Transverse colon (tissue), 4 donors: ENCODE measurements at regions not wholly inside any gene's neighbourhood (a gene's known extent, or its start where the extent isn't known, plus 50 kb on each side); places are given as distances from the start of the nearest gene placed in this dataset.

Experiments used
- DNase-seq: peaks from one replicate; pipeline ENCODE4 v3.0.0-alpha.2; 2019
- H3K27ac ChIP-seq, 4 donors: fragments of 200-600 bp; sonication (generic); 2 replicates each; pipeline ENCODE4 v1.5.1; 2016 to 2018; ENCODE audit warnings: inconsistent platforms in 4 of 4
- H3K27me3 ChIP-seq: fragments of 200-600 bp; sonication (generic); 2 replicates; pipeline ENCODE4 v1.5.1; 2017; ENCODE audit warnings: inconsistent platforms
- H3K36me3 ChIP-seq, 4 donors: fragments of 200-600 bp; sonication (generic); 2 replicates each; pipeline ENCODE4 v1.5.1; 2017 to 2019; ENCODE audit warnings: inconsistent platforms in 4 of 4
- H3K4me1 ChIP-seq, 4 donors: fragments of 200-600 bp; sonication (generic); 2 replicates each; pipeline ENCODE4 v1.5.1; 2017 to 2020; ENCODE audit warnings: inconsistent platforms in 4 of 4
- H3K4me3 ChIP-seq, 4 donors: fragments of 200-600 bp; sonication (generic); 1 replicate in 1 of 4; 2 replicates in 3 of 4; pipeline versions ENCODE4 v1.5.1 to v1.6.1; 2017 to 2019; ENCODE audit warnings: inconsistent platforms in 4 of 4
- H3K9me3 ChIP-seq, 2 donors: fragments of 200-600 bp; sonication (generic); 2 replicates each; pipeline ENCODE4 v1.5.1; 2017 to 2019; ENCODE audit warnings: inconsistent platforms in 2 of 2
- CTCF ChIP-seq, 5 experiments: fragments of 200-600 bp in 3 of 5; fragments of 450-650 bp in 2 of 5; sonication (generic) in 3 of 5; IDR thresholded peaks; 1 replicate in 2 of 5; 2 replicates in 3 of 5; pipeline ENCODE4 v1.5.1; 2016 to 2017; ENCODE audit warnings: antibody characterized with exemption in 5 of 5, inconsistent platforms in 3 of 5, mild to moderate bottlenecking in 2 of 5, moderate library complexity in 1 of 5
- EP300 ChIP-seq: sonication (generic); formaldehyde crosslinking; IDR thresholded peaks from one replicate; pipeline ENCODE4 v1.6.1; 2017; ENCODE audit warnings: antibody characterized with exemption, low read depth
- POLR2A ChIP-seq: fragments of 450-650 bp; IDR thresholded peaks from one replicate; pipeline ENCODE4 v1.6.1; 2016; ENCODE audit warnings: antibody characterized with exemption, mild to moderate bottlenecking, moderate library complexity
- POLR2AphosphoS5 ChIP-seq, 3 donors: sonication (generic); formaldehyde crosslinking; IDR thresholded peaks; one replicate each; pipeline ENCODE4 v1.6.1; 2016; ENCODE audit warnings: antibody characterized with exemption in 3 of 3
- WGBS, 2 donors: methylation state at CpG; one replicate each; pipeline ENCODE4 v1.1.5; 2018; ENCODE audit warnings: low coverage in 1 of 2; 5-methylcytosine and 5-hydroxymethylcytosine counted together
- in situ Hi-C, 4 donors: fragments of 200-750 bp; cut with MboI; loops; one replicate each; pipeline versions ENCODE4 v1.15.0 to v1.15.1; 2017; ENCODE audit warnings: low sequenced_read_pairs in 3 of 4, low pct_ligation_motif_present in 1 of 4, low pct_unique_long_range_greater_than_20kb in 1 of 4
- intact Hi-C: fragments of 100-400 bp; cut with DNase I; formaldehyde crosslinking; loops from one replicate; pipeline ENCODE4 v1.15.1; 2023; ENCODE audit warnings: low total_unique reads

DNA sequence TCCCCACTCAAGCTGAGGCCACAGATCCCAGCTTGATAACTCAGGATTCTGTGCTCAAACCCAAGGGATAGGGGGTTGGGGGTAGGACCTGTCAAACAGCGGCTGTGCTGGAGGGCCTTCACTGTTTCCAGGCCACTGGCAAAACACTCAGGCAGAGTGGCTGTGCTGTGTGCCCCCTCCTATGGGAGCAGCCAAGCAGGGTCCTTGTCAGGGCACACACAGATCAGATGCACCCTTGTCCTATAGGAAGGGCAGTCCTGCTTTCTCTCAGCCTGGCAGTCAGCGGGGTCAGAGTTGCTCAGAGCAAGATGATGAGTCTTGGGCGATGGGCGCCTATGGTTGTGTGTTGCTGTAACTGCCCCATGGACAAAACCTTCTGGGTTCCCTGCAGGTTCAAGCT, 554.8 kb downstream of the TBC1D32 start:
- no peak for DNase-seq
- Histone ChIP-seq H3K27me3 (no peaks in the 10 kb centered on the region), H3K4me3 (no peak overlapping the region), H3K4me1 (no peaks in the 10 kb centered on the region), H3K9me3 (no peaks in the 10 kb centered on the region), H3K27ac (no peak overlapping the region), H3K36me3 (no peaks in the 10 kb centered on the region)
- intact Hi-C loops: no loop called here
- WGBS, 2 donors: 95% methylated on average over 4 of the region's 4 CpGs; no CpG with 5 or more reads in 1 of the 2 donors
- in situ Hi-C loops: no loop called here
- TF ChIP-seq POLR2A (no peak), EP300 (no peak), POLR2AphosphoS5 (IDR thresholded peaks at IDR 0.05) (no peak), CTCF (IDR thresholded peaks at IDR 0.05) (no peak)

DNA sequence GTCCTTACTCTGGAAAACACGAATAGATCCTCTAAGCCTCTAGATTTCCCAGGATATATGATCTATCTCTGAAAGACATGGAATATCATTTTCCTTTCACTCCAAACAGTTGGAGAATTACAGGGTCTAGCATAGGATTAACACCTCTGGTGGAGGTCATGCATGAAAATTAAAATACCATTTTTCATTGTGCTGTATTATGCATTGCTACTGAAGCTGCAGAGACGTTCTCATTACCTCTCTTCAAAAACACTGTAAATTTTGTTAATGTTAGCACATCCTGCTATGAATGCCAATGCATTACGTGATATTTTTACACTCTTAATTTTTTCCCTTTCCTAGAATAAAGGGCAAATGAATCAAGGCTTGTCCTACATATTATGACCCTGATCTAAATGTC, 558.6 kb downstream of the TBC1D32 start:
- intact Hi-C loops: no loop called here
- no peak overlapping the region for H3K4me3 ChIP-seq
- no peaks in the 10 kb centered on the region for H3K9me3 ChIP-seq
- TF ChIP-seq CTCF (IDR thresholded peaks at IDR 0.05): no peak
- no peak for TF ChIP-seq EP300
- no peak for TF ChIP-seq POLR2AphosphoS5 (IDR thresholded peaks at IDR 0.05)
- TF ChIP-seq POLR2A: no peak
- no peak for DNase-seq
- H3K36me3 ChIP-seq: no peaks in the 10 kb centered on the region
- WGBS, 2 donors: 69 to 76% methylated on average over 3 of the region's 3 CpGs
- H3K27me3 ChIP-seq: no peaks in the 10 kb centered on the region
- H3K4me1 ChIP-seq: no peaks in the 10 kb centered on the region
- no peak overlapping the region for H3K27ac ChIP-seq
- in situ Hi-C loops: no loop called here

DNA sequence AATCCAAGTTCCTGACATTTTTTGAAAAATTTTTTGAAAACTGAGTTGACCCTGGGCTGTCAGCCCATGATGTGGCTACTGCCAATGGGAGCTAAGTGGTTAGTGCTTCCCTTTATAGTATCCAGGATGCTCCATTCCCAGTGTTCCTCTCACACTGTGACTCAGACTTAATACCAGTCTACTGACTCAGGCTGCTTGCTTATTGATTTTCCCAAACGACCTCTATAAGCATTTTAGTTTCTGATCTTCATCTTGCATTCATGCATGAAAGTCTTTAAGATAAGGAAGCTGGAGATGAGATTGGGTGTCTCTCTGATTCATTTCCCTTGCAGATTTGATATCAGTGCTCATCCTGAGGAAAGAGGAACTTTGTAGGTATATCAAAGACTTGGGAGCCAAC, 560.0 kb downstream of the TBC1D32 start:
- H3K27me3 ChIP-seq: no peaks in the 10 kb centered on the region
- H3K27ac ChIP-seq: no peak overlapping the region
- in situ Hi-C loops (no loop called here), intact Hi-C loops (no loop called here)
- H3K4me3 ChIP-seq: no peak overlapping the region
- no peaks in the 10 kb centered on the region for H3K36me3 ChIP-seq
- no peak for DNase-seq
- H3K4me1 ChIP-seq: no peaks in the 10 kb centered on the region
- 10 to 74% methylated on average over 1 of the region's 1 CpG for WGBS, 2 donors
- no peaks in the 10 kb centered on the region for H3K9me3 ChIP-seq
- TF ChIP-seq POLR2AphosphoS5 (IDR thresholded peaks at IDR 0.05): no peak
- no peak for TF ChIP-seq CTCF (IDR thresholded peaks at IDR 0.05)
- no peak for TF ChIP-seq POLR2A
- TF ChIP-seq EP300: no peak

DNA sequence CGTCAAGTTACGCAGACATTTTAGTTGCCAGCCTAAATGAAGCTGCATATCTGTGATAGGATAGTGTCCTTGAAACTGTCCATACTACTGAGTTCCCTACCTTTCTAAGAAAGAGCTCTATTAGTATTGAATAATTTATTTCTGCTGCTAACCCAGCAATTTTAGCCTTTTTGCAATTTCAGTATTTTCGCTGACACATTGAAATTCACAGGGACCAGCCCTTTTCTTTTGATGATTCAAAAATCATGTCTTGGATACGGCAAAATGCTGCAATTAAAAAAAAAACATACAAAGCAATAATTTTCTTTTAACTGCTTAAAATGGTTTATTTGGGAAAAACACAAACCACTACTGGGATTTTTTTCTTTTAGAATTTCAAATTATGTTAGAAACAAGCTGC, 563.3 kb downstream of the TBC1D32 start:
- H3K27me3 ChIP-seq: no peaks in the 10 kb centered on the region
- H3K4me3 ChIP-seq: no peak overlapping the region
- no peaks in the 10 kb centered on the region for H3K36me3 ChIP-seq
- no peak for DNase-seq
- H3K27ac ChIP-seq: no peak overlapping the region
- in situ Hi-C loops (no loop called here), intact Hi-C loops (no loop called here)
- no peaks in the 10 kb centered on the region for H3K9me3 ChIP-seq
- H3K4me1 ChIP-seq: no peaks in the 10 kb centered on the region
- WGBS, 2 donors: 82 to 85% methylated on average over 4 of the region's 4 CpGs
- TF ChIP-seq POLR2A (no peak), EP300 (no peak), POLR2AphosphoS5 (IDR thresholded peaks at IDR 0.05) (no peak), CTCF (IDR thresholded peaks at IDR 0.05) (no peak)
